WTC11 (cell line): ENCODE measurements at regions not wholly inside any gene's neighbourhood (a gene's known extent, or its start where the extent isn't known, plus 50 kb on each side); places are given as distances from the start of the nearest gene placed in this dataset.

Experiments used
- ATAC-seq: fragments of 200-7000 bp; cut with Tn5 transposase; 2 replicates; pipeline ENCODE4 v1.10.0; 2021; ENCODE audit warnings: mild to moderate bottlenecking, moderate library complexity
- CTCF ChIA-PET: fragments of 300-600 bp; sonication (Branson Sonifier 250); formaldehyde crosslinking; loops from one replicate; lab custom pipeline; 2021; ENCODE audit warnings: antibody characterized with exemption; lab: Charles Lee
- POLR2A ChIA-PET: fragments of 350-600 bp; sonication (Branson Sonifier 250); formaldehyde crosslinking; loops from one replicate; lab custom pipeline; 2021; ENCODE audit warnings: antibody characterized with exemption; lab: Charles Lee
- DNase-seq: peaks from one replicate; pipeline ENCODE4 v3.0.0; 2021; ENCODE audit warnings: low spot score
- H3K27ac Mint-ChIP-seq: 2 replicates; pipeline ENCODE4 v1.8.0; 2021; ENCODE audit warnings: mixed read lengths
- H3K27me3 Mint-ChIP-seq: 2 replicates; pipeline ENCODE4 v1.8.0; 2021; ENCODE audit warnings: low read depth, mild to moderate bottlenecking, moderate library complexity, mixed read lengths
- H3K36me3 Mint-ChIP-seq: 2 replicates; pipeline ENCODE4 v1.8.0; 2021; ENCODE audit warnings: mixed read lengths
- H3K4me1 Mint-ChIP-seq: 2 replicates; pipeline ENCODE4 v1.8.0; 2022; ENCODE audit warnings: mixed read lengths
- H3K4me3 Mint-ChIP-seq: 2 replicates; pipeline ENCODE4 v1.8.0; 2021; ENCODE audit warnings: mild to moderate bottlenecking, moderate library complexity, mixed read lengths
- H3K9me3 Mint-ChIP-seq: 2 replicates; pipeline ENCODE4 v1.8.0; 2021; ENCODE audit warnings: mixed read lengths
- AFF4 ChIP-seq: sonication (generic); formaldehyde crosslinking; IDR thresholded peaks from 2 replicates; pipeline ENCODE4 v1.8.1; 2023; ENCODE audit warnings: mild to moderate bottlenecking, missing genetic modification reagents, borderline replicate concordance
- AR ChIP-seq: fragments of 250-450 bp; sonication (Bioruptor Pico); IDR thresholded peaks from 2 replicates; pipeline ENCODE4 v1.9.0; 2021; ENCODE audit warnings: mild to moderate bottlenecking
- CBFB ChIP-seq: sonication (generic); formaldehyde crosslinking; IDR thresholded peaks from 2 replicates; pipeline ENCODE4 v1.8.1; 2022; ENCODE audit warnings: mild to moderate bottlenecking, low read depth, missing genetic modification reagents
- CTCF ChIP-seq: fragments of 200-600 bp; IDR thresholded peaks from 2 replicates; pipeline ENCODE4 v1.8.0; 2022; ENCODE audit warnings: antibody characterized with exemption
- FOXJ3 ChIP-seq: sonication (generic); formaldehyde crosslinking; IDR thresholded peaks from 2 replicates; pipeline ENCODE4 v1.9.0; 2021; ENCODE audit warnings: missing genetic modification reagents, mild to moderate bottlenecking, borderline replicate concordance
- GTF2I ChIP-seq: fragments of 250-450 bp; sonication (Bioruptor Pico); conservative IDR thresholded peaks from 2 replicates; pipeline ENCODE4 v1.4.0; 2021; ENCODE audit warnings: mild to moderate bottlenecking
- JAZF1 ChIP-seq: fragments of 250-450 bp; sonication (Bioruptor Pico); IDR thresholded peaks from 2 replicates; pipeline ENCODE4 v1.9.0; 2021; ENCODE audit warnings: moderate library complexity, mild to moderate bottlenecking, inconsistent platforms
- MAX ChIP-seq: sonication (generic); formaldehyde crosslinking; IDR thresholded peaks from 2 replicates; pipeline ENCODE4 v1.8.0; 2022; ENCODE audit warnings: mild to moderate bottlenecking, missing genetic modification reagents
- MXD4 ChIP-seq: fragments of 250-450 bp; sonication (Bioruptor Pico); IDR thresholded peaks from 2 replicates; pipeline ENCODE4 v1.8.0; 2021; ENCODE audit warnings: mild to moderate bottlenecking, moderate library complexity, borderline replicate concordance
- NR3C1 ChIP-seq: sonication (generic); formaldehyde crosslinking; conservative IDR thresholded peaks from 2 replicates; pipeline ENCODE4 v1.8.1; 2023; ENCODE audit warnings: low read depth, mild to moderate bottlenecking, missing genetic modification reagents
- OVOL2 ChIP-seq: fragments of 250-450 bp; sonication (Bioruptor Pico); IDR thresholded peaks from 2 replicates; pipeline ENCODE4 v1.9.0; 2021; ENCODE audit warnings: mild to moderate bottlenecking, borderline replicate concordance
- SOX15 ChIP-seq: fragments of 250-450 bp; sonication (Bioruptor Pico); IDR thresholded peaks from 2 replicates; pipeline ENCODE4 v1.9.0; 2021; ENCODE audit warnings: mild to moderate bottlenecking
- TCF7 ChIP-seq: sonication (generic); formaldehyde crosslinking; IDR thresholded peaks from 2 replicates; pipeline ENCODE4 v1.8.0; 2022; ENCODE audit warnings: mild to moderate bottlenecking, low read depth, missing genetic modification reagents, moderate library complexity
- USF2 ChIP-seq: sonication (generic); formaldehyde crosslinking; IDR thresholded peaks from 2 replicates; pipeline ENCODE4 v1.8.1; 2023; ENCODE audit warnings: mild to moderate bottlenecking, missing genetic modification reagents, moderate library complexity
- ZNF512 ChIP-seq: sonication (generic); formaldehyde crosslinking; IDR thresholded peaks from 2 replicates; pipeline ENCODE4 v1.8.1; 2022; ENCODE audit warnings: missing genetic modification reagents, borderline replicate concordance
- TF ChIP-seq, protein P1 (sequence below): sonication (generic); formaldehyde crosslinking; conservative IDR thresholded peaks from 2 replicates; pipeline ENCODE4 v1.8.1; 2022; ENCODE audit warnings: mild to moderate bottlenecking, missing genetic modification reagents
- TF ChIP-seq, protein P2 (sequence below): sonication (generic); formaldehyde crosslinking; IDR thresholded peaks from 2 replicates; pipeline ENCODE4 v1.8.0; 2022; ENCODE audit warnings: mild to moderate bottlenecking, missing genetic modification reagents
- TF ChIP-seq, protein P3 (sequence below): sonication (generic); formaldehyde crosslinking; IDR thresholded peaks from 2 replicates; pipeline ENCODE4 v1.8.0; 2022; ENCODE audit warnings: missing genetic modification reagents

GRCh38 chr6:51531623-51532022 lies 555.8 kb downstream of the PKHD1 start:
- ATAC-seq (peak; percentile 77), DNase-seq (no peak)
- H3K36me3 Mint-ChIP-seq: no peaks in the 10 kb centered on the region
- peaks cover 37% of the 10 kb centered on the region for H3K4me1 Mint-ChIP-seq
- H3K9me3 Mint-ChIP-seq: peaks cover 15% of the 10 kb centered on the region; the same call in 1 of the 2 replicates
- no peak overlapping the region for H3K4me3 Mint-ChIP-seq
- TF ChIP-seq CBFB: no peak
- TF ChIP-seq AFF4 (CRISPR knock-in tag): no peak
- no peak for TF ChIP-seq ZNF512
- TF ChIP-seq, protein P1, sequence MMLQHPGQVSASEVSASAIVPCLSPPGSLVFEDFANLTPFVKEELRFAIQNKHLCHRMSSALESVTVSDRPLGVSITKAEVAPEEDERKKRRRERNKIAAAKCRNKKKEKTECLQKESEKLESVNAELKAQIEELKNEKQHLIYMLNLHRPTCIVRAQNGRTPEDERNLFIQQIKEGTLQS (CRISPR knock-in tag): no peak
- TF ChIP-seq OVOL2 (CRISPR knock-in tag): no peak
- TF ChIP-seq CTCF: no peak
- TF ChIP-seq JAZF1: no peak
- TF ChIP-seq USF2 (CRISPR knock-in tag): no peak
- no peak for TF ChIP-seq NR3C1 (CRISPR knock-in tag)
- TF ChIP-seq, protein P2, sequence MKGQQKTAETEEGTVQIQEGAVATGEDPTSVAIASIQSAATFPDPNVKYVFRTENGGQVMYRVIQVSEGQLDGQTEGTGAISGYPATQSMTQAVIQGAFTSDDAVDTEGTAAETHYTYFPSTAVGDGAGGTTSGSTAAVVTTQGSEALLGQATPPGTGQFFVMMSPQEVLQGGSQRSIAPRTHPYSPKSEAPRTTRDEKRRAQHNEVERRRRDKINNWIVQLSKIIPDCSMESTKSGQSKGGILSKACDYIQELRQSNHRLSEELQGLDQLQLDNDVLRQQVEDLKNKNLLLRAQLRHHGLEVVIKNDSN (CRISPR knock-in tag): no peak
- no peak for TF ChIP-seq MXD4 (CRISPR knock-in tag)
- TF ChIP-seq GTF2I: no peak
- H3K27me3 Mint-ChIP-seq: no peaks in the 10 kb centered on the region; the same call in 1 of the 2 replicates
- ChIA-PET CTCF (no interaction called here), POLR2A (no interaction called here)
- H3K27ac Mint-ChIP-seq: no peak overlapping the region

GRCh38 chr6:51533962-51534361 lies 553.5 kb downstream of the PKHD1 start:
- ATAC-seq (no peak), DNase-seq (no peak)
- CTCF ChIA-PET: no interaction called here
- POLR2A ChIA-PET: no interaction called here
- H3K4me1 Mint-ChIP-seq: peaks cover 32% of the 10 kb centered on the region
- H3K27ac Mint-ChIP-seq: no peak overlapping the region
- H3K36me3 Mint-ChIP-seq: no peaks in the 10 kb centered on the region
- no peaks in the 10 kb centered on the region for H3K27me3 Mint-ChIP-seq
- H3K9me3 Mint-ChIP-seq: 0 out of 2 replicates have a peak, but pooled peaks cover 7% of the 10 kb centered on the region
- no peak overlapping the region for H3K4me3 Mint-ChIP-seq
- TF ChIP-seq TCF7: no peak
- TF ChIP-seq, protein P3, sequence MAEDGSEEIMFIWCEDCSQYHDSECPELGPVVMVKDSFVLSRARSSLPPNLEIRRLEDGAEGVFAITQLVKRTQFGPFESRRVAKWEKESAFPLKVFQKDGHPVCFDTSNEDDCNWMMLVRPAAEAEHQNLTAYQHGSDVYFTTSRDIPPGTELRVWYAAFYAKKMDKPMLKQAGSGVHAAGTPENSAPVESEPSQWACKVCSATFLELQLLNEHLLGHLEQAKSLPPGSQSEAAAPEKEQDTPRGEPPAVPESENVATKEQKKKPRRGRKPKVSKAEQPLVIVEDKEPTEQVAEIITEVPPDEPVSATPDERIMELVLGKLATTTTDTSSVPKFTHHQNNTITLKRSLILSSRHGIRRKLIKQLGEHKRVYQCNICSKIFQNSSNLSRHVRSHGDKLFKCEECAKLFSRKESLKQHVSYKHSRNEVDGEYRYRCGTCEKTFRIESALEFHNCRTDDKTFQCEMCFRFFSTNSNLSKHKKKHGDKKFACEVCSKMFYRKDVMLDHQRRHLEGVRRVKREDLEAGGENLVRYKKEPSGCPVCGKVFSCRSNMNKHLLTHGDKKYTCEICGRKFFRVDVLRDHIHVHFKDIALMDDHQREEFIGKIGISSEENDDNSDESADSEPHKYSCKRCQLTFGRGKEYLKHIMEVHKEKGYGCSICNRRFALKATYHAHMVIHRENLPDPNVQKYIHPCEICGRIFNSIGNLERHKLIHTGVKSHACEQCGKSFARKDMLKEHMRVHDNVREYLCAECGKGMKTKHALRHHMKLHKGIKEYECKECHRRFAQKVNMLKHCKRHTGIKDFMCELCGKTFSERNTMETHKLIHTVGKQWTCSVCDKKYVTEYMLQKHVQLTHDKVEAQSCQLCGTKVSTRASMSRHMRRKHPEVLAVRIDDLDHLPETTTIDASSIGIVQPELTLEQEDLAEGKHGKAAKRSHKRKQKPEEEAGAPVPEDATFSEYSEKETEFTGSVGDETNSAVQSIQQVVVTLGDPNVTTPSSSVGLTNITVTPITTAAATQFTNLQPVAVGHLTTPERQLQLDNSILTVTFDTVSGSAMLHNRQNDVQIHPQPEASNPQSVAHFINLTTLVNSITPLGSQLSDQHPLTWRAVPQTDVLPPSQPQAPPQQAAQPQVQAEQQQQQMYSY (CRISPR knock-in tag): no peak
- no peak for TF ChIP-seq MAX
- no peak for TF ChIP-seq AR (CRISPR knock-in tag)
- no peak for TF ChIP-seq SOX15 (CRISPR knock-in tag)
- TF ChIP-seq FOXJ3: no peak
